SK-N-SH (cell line): ENCODE measurements at regions not wholly inside any gene's neighbourhood (a gene's known extent, or its start where the extent isn't known, plus 50 kb on each side); places are given as distances from the start of the nearest gene placed in this dataset.

Source experiments
- CTCF ChIA-PET: fragments of 300-600, 350-600 bp; formaldehyde crosslinking; extraction: SDS; loops from one replicate; lab custom pipeline; 2021; lab: Yijun Ruan, JAX
- POLR2A ChIA-PET: fragments of 350-600 bp; sonication (Branson Sonifier 250); formaldehyde crosslinking; extraction: SDS; loops from one replicate; lab custom pipeline; 2020; ENCODE audit warnings: antibody characterized with exemption, inconsistent platforms; lab: Yijun Ruan, JAX
- DNase-seq: peaks from one replicate; pipeline ENCODE4 v3.0.0; 2012
- H2AFZ ChIP-seq: fragments of 200-600 bp; sonication (generic); 2 replicates; pipeline ENCODE4 v1.8.1; 2016; ENCODE audit warnings: antibody characterized with exemption, mild to moderate bottlenecking, low read depth
- H3F3A ChIP-seq: fragments of 200-600 bp; sonication (generic); replicated peaks from 2 replicates; pipeline ENCODE3; 2016; ENCODE audit warnings: antibody characterized with exemption, mild to moderate bottlenecking; ENCODE audit not compliant: insufficient read depth
- H3K27ac ChIP-seq, 2 experiments: fragments of 200-500 bp in 1 of 2; fragments of 200-600 bp in 1 of 2; sonication (Bioruptor generic) in 1 of 2; sonication (generic), shearing (Covaris generic) in 1 of 2; 2 replicates each; pipeline versions ENCODE4 v1.5.1 to v1.6.1; 2014 to 2016; ENCODE audit warnings: low read depth in 2 of 2, inconsistent platforms in 1 of 2, low read length in 1 of 2, mild to moderate bottlenecking in 1 of 2, mixed read lengths in 1 of 2
- H3K27me3 ChIP-seq: fragments of 200-600 bp; sonication (generic), shearing (Covaris generic); 2 replicates; pipeline ENCODE4 v1.6.1; 2016; ENCODE audit warnings: mixed run types; ENCODE audit not compliant: insufficient read depth
- H3K36me3 ChIP-seq, 2 experiments: fragments of 200-500 bp in 1 of 2; fragments of 200-600 bp in 1 of 2; sonication (Bioruptor generic) in 1 of 2; sonication (generic) in 1 of 2; replicated peaks in 1 of 2; 2 replicates each; pipeline versions ENCODE3 to v1.5.1; 2014 to 2016; ENCODE audit warnings: low read length in 1 of 2, mild to moderate bottlenecking in 1 of 2; ENCODE audit not compliant: insufficient read depth in 2 of 2, control insufficient read depth in 1 of 2
- H3K4me1 ChIP-seq, 2 experiments: fragments of 200-500 bp in 1 of 2; fragments of 200-600 bp in 1 of 2; sonication (Bioruptor generic) in 1 of 2; sonication (generic), shearing (Covaris generic) in 1 of 2; 2 replicates each; pipeline versions ENCODE4 v1.5.1 to v1.6.1; 2014 to 2016; ENCODE audit warnings: low read depth in 1 of 2, low read length in 1 of 2, mixed run types in 1 of 2; ENCODE audit not compliant: insufficient read depth in 2 of 2, control insufficient read depth in 1 of 2
- H3K4me2 ChIP-seq: fragments of 200-600 bp; sonication (generic), shearing (Covaris generic); 2 replicates; pipeline ENCODE4 v1.6.1; 2017; ENCODE audit warnings: mixed run types
- H3K4me3 ChIP-seq, 2 experiments: fragments of 200-500 bp in 1 of 2; fragments of 200-600 bp in 1 of 2; sonication (Bioruptor generic) in 1 of 2; sonication (generic), shearing (Covaris generic) in 1 of 2; 2 replicates each; pipeline versions ENCODE4 v1.5.1 to v1.8.1; 2014 to 2016; ENCODE audit warnings: low read depth in 2 of 2, inconsistent platforms in 1 of 2, low read length in 1 of 2, mild to moderate bottlenecking in 1 of 2, mixed read lengths in 1 of 2, moderate library complexity in 1 of 2
- H3K79me2 ChIP-seq: fragments of 200-600 bp; sonication (generic); 2 replicates; pipeline ENCODE4 v1.8.1; 2017; ENCODE audit warnings: mild to moderate bottlenecking; ENCODE audit not compliant: insufficient read depth
- H3K9ac ChIP-seq: fragments of 200-600 bp; sonication (generic); 2 replicates; pipeline ENCODE4 v1.6.1; 2017; ENCODE audit warnings: mixed run types
- H3K9me2 ChIP-seq: fragments of 200-600 bp; sonication (generic); 2 replicates; pipeline ENCODE4 v1.6.1; 2017; ENCODE audit warnings: mixed run types
- H3K9me3 ChIP-seq: fragments of 200-600 bp; sonication (generic); 2 replicates; pipeline ENCODE4 v1.6.1; 2017; ENCODE audit warnings: mixed run types, mild to moderate bottlenecking, moderate library complexity
- H4K20me1 ChIP-seq: fragments of 200-600 bp; sonication (generic); 2 replicates; pipeline ENCODE4 v1.6.1; 2017; ENCODE audit warnings: mild to moderate bottlenecking, mixed run types; ENCODE audit not compliant: insufficient read depth
- EP300 ChIP-seq, 2 experiments: IDR thresholded peaks; 2 replicates each; pipeline versions ENCODE4 v1.4.0 to v1.6.1; 2012; ENCODE audit warnings: borderline replicate concordance in 1 of 2, low read depth in 1 of 2, low read length in 1 of 2
- EZH2phosphoT487 ChIP-seq: fragments of 200-600 bp; sonication (generic); IDR thresholded peaks from 2 replicates; pipeline ENCODE4 v1.6.1; 2017; ENCODE audit warnings: low read depth, mixed run types, mild to moderate bottlenecking, antibody characterized with exemption, moderate library complexity, borderline replicate concordance
- FOSL2 ChIP-seq: IDR thresholded peaks from 2 replicates; pipeline ENCODE4 v1.4.0; 2012; ENCODE audit warnings: low read depth, mild to moderate bottlenecking, moderate library complexity, borderline replicate concordance
- FOXJ3 ChIP-seq: sonication (generic); formaldehyde crosslinking; IDR thresholded peaks from 2 replicates; pipeline ENCODE4 v1.5.1; 2020; ENCODE audit warnings: mild to moderate bottlenecking, missing genetic modification reagents
- FOXM1 ChIP-seq: IDR thresholded peaks from 2 replicates; pipeline ENCODE4 v1.4.0; 2012; ENCODE audit warnings: low read depth, mild to moderate bottlenecking
- GATA2 ChIP-seq: sonication (generic); formaldehyde crosslinking; IDR thresholded peaks from 2 replicates; pipeline ENCODE4 v1.5.0; 2020; ENCODE audit warnings: mild to moderate bottlenecking, missing genetic modification reagents
- RCOR1 ChIP-seq: fragments of 150-350 bp; IDR thresholded peaks from 2 replicates; pipeline ENCODE4 v1.6.1; 2017; ENCODE audit warnings: antibody characterized with exemption, low read length
- RXRA ChIP-seq: IDR thresholded peaks from 2 replicates; pipeline ENCODE4 v1.4.0; 2012; ENCODE audit warnings: low read depth, mild to moderate bottlenecking, borderline replicate concordance
- SIN3A ChIP-seq: IDR thresholded peaks from 2 replicates; pipeline ENCODE4 v1.6.1; 2012; ENCODE audit warnings: low read depth, mild to moderate bottlenecking, low read length, moderate library complexity, borderline replicate concordance
- TAF1 ChIP-seq: IDR thresholded peaks from 2 replicates; pipeline ENCODE4 v1.6.1; 2012; ENCODE audit warnings: low read depth, mild to moderate bottlenecking, low read length, moderate library complexity, borderline replicate concordance
- TCF12 ChIP-seq: IDR thresholded peaks from 2 replicates; pipeline ENCODE4 v1.4.0; 2012
- YY1 ChIP-seq: IDR thresholded peaks from 2 replicates; pipeline ENCODE4 v1.4.0; 2012; ENCODE audit warnings: low read depth, mild to moderate bottlenecking
- WGBS: methylation state at CpG from one replicate; pipeline ENCODE4 v1.1.6; 2017; ENCODE audit warnings: low lambda C conversion rate; 5-methylcytosine and 5-hydroxymethylcytosine counted together
- TF ChIP-seq, protein P1 (sequence below): IDR thresholded peaks from 2 replicates; pipeline ENCODE4 v1.6.1; 2012; ENCODE audit warnings: mild to moderate bottlenecking, low read depth, low read length, moderate library complexity
- TF ChIP-seq, protein P2 (sequence below): IDR thresholded peaks from 2 replicates; pipeline ENCODE4 v1.4.0; 2012; ENCODE audit warnings: low read depth
- TF ChIP-seq, protein P3 (sequence below): fragments of 200-600 bp; sonication (generic); IDR thresholded peaks from 2 replicates; pipeline ENCODE4 v1.6.1; 2017; ENCODE audit warnings: antibody characterized with exemption, mild to moderate bottlenecking, moderate library complexity
- TF ChIP-seq, protein P4 (sequence below): IDR thresholded peaks from 2 replicates; pipeline ENCODE4 v1.4.0; 2012; ENCODE audit warnings: low read depth, borderline replicate concordance
- TF ChIP-seq, protein P5 (sequence below): IDR thresholded peaks from 2 replicates; pipeline ENCODE4 v1.4.0; 2012; ENCODE audit warnings: low read depth, borderline replicate concordance

DNA sequence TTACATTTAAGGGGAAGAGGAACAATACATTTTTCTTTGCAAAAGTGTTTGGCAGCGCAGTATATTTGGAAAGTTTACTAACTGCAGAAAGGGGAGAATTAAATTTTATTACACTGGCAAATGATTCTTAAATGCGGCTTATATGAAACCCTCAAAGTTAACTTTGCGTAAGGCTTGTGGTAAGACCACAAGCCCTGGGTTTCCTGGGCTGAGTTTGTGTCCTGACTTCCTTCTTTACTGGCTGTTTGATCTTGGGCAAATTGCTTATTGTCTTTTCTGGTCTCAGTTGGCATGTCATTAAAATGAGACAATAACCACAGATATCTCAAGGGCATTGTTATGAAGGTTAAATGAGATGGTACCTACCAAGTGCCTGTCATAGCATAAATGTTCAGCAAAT is 106.8 kb downstream of the GLRX3 start (continued):
- TF ChIP-seq, protein P1, sequence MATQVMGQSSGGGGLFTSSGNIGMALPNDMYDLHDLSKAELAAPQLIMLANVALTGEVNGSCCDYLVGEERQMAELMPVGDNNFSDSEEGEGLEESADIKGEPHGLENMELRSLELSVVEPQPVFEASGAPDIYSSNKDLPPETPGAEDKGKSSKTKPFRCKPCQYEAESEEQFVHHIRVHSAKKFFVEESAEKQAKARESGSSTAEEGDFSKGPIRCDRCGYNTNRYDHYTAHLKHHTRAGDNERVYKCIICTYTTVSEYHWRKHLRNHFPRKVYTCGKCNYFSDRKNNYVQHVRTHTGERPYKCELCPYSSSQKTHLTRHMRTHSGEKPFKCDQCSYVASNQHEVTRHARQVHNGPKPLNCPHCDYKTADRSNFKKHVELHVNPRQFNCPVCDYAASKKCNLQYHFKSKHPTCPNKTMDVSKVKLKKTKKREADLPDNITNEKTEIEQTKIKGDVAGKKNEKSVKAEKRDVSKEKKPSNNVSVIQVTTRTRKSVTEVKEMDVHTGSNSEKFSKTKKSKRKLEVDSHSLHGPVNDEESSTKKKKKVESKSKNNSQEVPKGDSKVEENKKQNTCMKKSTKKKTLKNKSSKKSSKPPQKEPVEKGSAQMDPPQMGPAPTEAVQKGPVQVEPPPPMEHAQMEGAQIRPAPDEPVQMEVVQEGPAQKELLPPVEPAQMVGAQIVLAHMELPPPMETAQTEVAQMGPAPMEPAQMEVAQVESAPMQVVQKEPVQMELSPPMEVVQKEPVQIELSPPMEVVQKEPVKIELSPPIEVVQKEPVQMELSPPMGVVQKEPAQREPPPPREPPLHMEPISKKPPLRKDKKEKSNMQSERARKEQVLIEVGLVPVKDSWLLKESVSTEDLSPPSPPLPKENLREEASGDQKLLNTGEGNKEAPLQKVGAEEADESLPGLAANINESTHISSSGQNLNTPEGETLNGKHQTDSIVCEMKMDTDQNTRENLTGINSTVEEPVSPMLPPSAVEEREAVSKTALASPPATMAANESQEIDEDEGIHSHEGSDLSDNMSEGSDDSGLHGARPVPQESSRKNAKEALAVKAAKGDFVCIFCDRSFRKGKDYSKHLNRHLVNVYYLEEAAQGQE: no peak
- TF ChIP-seq YY1 (no peak), SIN3A (no peak), FOXM1 (no peak)
- TF ChIP-seq, protein P2, sequence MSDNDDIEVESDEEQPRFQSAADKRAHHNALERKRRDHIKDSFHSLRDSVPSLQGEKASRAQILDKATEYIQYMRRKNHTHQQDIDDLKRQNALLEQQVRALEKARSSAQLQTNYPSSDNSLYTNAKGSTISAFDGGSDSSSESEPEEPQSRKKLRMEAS: no peak

DNA sequence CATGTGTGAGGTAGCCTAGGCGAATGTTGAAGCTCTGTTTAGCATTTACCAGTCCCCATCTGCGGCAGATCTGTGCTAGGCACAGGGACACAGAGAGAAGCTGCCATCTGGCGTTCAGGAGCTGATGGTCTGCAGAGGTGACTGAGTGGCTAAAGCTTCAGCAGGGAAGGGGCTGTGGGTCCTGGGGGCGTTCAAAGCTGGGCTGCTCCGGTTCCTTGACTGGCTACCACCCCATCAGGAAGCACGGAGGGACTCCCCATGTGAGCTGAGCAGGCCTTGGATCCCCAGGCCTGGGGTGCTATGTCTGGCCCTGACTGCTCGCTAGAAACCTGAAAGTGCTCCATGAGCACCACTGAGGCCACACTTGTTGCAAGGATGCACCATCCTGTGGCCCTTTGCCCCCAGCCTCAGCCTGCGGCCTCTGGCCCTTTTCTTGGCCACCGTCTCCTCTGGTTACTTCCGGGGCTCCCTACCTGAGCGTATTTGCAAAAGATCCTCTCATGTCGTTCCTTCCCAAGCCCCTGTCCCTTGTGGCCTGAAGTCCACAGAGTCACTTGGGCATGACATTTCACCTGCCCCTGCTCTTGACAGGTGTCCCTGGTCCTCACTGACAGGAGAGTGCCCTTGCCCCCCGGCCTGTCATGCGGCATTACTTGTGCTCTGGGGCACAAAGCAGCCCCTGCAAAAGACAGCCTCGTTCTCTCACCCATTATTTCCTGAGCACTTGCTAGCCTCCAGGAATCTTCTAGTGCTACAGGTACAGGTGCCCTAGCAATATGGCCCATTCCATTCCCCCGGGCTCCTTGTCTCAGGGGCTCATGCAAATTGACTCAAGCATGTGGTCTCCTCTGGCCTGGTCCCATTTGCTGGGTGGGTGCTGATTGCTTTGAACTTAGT is 108.1 kb downstream of the GLRX3 start:
- ChIA-PET CTCF (no interaction called here), POLR2A (no interaction called here)
- H3K79me2 ChIP-seq: no peaks in the 10 kb centered on the region
- DNase-seq: no peak
- H3K27me3 ChIP-seq: no peaks in the 10 kb centered on the region
- no peak overlapping the region for H3K9ac ChIP-seq
- no peaks in the 10 kb centered on the region for H3F3A ChIP-seq
- H3K27ac ChIP-seq: no peak overlapping the region
- no peaks in the 10 kb centered on the region for H3K9me2 ChIP-seq
- WGBS: 36% methylated on average over 12 of the region's 16 CpGs
- H4K20me1 ChIP-seq: no peaks in the 10 kb centered on the region
- H2AFZ ChIP-seq: no peak overlapping the region
- no peaks in the 10 kb centered on the region for H3K36me3 ChIP-seq
- H3K4me2 ChIP-seq: no peak overlapping the region
- no peaks in the 10 kb centered on the region for H3K4me1 ChIP-seq
- H3K9me3 ChIP-seq: no peaks in the 10 kb centered on the region
- no peak overlapping the region for H3K4me3 ChIP-seq
- no peak for TF ChIP-seq EP300 (IDR thresholded peaks at IDR 0.05; ENCODE audit: borderline replicate concordance in 1 of 2, low read depth in 1 of 2, low read length in 1 of 2)
- TF ChIP-seq, protein P1: no peak
- TF ChIP-seq, protein P3, sequence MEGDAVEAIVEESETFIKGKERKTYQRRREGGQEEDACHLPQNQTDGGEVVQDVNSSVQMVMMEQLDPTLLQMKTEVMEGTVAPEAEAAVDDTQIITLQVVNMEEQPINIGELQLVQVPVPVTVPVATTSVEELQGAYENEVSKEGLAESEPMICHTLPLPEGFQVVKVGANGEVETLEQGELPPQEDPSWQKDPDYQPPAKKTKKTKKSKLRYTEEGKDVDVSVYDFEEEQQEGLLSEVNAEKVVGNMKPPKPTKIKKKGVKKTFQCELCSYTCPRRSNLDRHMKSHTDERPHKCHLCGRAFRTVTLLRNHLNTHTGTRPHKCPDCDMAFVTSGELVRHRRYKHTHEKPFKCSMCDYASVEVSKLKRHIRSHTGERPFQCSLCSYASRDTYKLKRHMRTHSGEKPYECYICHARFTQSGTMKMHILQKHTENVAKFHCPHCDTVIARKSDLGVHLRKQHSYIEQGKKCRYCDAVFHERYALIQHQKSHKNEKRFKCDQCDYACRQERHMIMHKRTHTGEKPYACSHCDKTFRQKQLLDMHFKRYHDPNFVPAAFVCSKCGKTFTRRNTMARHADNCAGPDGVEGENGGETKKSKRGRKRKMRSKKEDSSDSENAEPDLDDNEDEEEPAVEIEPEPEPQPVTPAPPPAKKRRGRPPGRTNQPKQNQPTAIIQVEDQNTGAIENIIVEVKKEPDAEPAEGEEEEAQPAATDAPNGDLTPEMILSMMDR: no peak
- TF ChIP-seq RCOR1: no peak
- no peak for TF ChIP-seq TAF1
- TF ChIP-seq FOSL2: no peak
- TF ChIP-seq, protein P4, sequence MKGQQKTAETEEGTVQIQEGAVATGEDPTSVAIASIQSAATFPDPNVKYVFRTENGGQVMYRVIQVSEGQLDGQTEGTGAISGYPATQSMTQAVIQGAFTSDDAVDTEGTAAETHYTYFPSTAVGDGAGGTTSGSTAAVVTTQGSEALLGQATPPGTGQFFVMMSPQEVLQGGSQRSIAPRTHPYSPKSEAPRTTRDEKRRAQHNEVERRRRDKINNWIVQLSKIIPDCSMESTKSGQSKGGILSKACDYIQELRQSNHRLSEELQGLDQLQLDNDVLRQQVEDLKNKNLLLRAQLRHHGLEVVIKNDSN: no peak
- TF ChIP-seq, protein P5, sequence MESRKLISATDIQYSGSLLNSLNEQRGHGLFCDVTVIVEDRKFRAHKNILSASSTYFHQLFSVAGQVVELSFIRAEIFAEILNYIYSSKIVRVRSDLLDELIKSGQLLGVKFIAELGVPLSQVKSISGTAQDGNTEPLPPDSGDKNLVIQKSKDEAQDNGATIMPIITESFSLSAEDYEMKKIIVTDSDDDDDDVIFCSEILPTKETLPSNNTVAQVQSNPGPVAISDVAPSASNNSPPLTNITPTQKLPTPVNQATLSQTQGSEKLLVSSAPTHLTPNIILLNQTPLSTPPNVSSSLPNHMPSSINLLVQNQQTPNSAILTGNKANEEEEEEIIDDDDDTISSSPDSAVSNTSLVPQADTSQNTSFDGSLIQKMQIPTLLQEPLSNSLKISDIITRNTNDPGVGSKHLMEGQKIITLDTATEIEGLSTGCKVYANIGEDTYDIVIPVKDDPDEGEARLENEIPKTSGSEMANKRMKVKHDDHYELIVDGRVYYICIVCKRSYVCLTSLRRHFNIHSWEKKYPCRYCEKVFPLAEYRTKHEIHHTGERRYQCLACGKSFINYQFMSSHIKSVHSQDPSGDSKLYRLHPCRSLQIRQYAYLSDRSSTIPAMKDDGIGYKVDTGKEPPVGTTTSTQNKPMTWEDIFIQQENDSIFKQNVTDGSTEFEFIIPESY: no peak
- TF ChIP-seq RXRA: no peak
- no peak for TF ChIP-seq EZH2phosphoT487
- no peak for TF ChIP-seq TCF12
- no peak for TF ChIP-seq YY1
- TF ChIP-seq FOXJ3: no peak
- no peak for TF ChIP-seq GATA2 (CRISPR knock-in tag)
